HTR-8/SVneo (cell line): ENCODE measurements at regions not wholly inside any gene's neighbourhood (a gene's known extent, or its start where the extent isn't known, plus 50 kb on each side); places are given as distances from the start of the nearest gene placed in this dataset.
A peak's percentile ranks its signal among the peaks of the same experiment; 100 is the strongest.
"Not testable (repeated sequence)": the region's sequence is repeated elsewhere in the genome, so short reads cannot be mapped to it uniquely, and the experiment has no call there.

Source experiments
- DNase-seq: peaks from one replicate; pipeline ENCODE4 v3.0.0; 2011; ENCODE audit warnings: low spot score, mixed read lengths; ENCODE audit not compliant: insufficient read length
- FAIRE-seq: peaks from 2 replicates; lab custom pipeline; 2011; peaks lifted over from hg19 to GRCh38; lab: Jason Lieb, UNC

DNA sequence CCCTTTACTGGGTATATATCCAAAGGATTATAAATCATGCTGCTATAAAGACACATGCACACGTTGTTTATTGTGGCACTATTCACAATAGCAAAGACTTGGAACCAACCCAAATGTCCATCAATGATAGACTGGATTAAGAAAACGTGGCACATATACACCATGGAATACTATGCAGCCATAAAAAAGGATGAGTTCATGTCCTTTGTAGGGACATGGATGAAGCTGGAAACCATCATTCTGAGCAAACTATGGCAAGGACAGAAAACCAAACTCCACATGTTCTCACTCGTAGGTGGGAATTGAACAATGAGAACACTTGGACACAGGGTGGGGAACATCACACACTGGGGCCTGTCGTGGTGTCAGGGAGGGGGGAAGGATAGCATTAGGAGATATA is 59.2 kb downstream of the CXorf49B start:
- not testable (repeated sequence) for DNase-seq, FAIRE-seq

GRCh38 chrX:71823391-71824057 is 60.4 kb downstream of the CXorf49B start:
- DNase-seq (no peak), FAIRE-seq (no peak)

DNA sequence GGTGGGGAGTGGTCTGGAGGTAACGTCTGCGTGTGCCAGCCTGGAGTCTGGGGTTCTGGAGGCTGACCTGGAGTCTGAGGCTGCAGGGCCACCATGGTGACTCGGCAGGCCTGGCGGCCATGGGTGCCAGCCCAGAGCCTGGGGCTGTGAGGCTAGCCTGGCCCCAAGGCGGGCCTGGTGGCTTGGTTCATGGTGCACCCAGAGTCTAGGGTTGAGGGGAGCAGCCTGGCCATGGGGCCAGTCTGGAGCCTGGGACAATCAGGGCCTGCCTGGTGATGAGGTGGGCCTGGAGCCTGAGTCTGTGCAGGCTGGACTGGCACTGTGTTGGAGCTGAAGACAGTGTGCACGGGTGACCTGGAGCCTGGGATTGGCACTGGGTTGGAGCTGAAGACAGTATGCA is 64.9 kb downstream of the CXorf49B start:
- FAIRE-seq (no peak), DNase-seq (no peak)

DNA sequence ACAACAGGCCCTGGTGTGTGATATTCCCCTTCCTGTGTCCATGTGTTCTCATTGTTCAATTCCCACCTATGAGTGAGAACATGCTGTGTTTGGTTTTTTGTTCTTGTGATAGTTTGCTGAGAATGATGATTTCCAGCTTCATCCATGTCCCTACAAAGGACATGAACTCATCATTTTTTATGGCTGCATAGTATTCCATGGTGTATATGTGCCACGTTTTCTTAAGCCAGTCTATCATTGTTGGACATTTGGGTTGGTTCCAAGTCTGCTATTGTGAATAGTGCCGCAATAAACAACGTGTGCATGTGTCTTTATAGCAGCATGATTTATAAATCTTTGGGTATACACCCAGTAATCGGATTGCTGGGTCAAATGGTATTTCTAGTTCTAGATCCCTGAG is 72.6 kb upstream of the NHSL2 start:
- not testable (repeated sequence) for FAIRE-seq, DNase-seq

- FAIRE-seq = no peak
- DNase-seq = no peak
These were observed 64.2 kb upstream of the NHSL2 start for GRCh38 chrX:71846429-71846828.

- DNase-seq (no peak), FAIRE-seq (no peak)
These were observed 58.5 kb upstream of the NHSL2 start for GRCh38 chrX:71852182-71852581.

- FAIRE-seq (peak; percentile 66), DNase-seq (peak; percentile 45)
These were observed 51.0 kb upstream of the NHSL2 start for GRCh38 chrX:71859637-71860036.
